Endothelial cell of umbilical vein (primary cell): ENCODE measurements at regions not wholly inside any gene's neighbourhood (a gene's known extent, or its start where the extent isn't known, plus 50 kb on each side); places are given as distances from the start of the nearest gene placed in this dataset.

Experiments used
- BruUV-seq: library from RNA; stranded (reverse); fragments of 400-500 nt; replicated peaks from 2 replicates; lab custom pipeline; 2021; lab: Mats Ljungman, UMichigan
- CTCF ChIA-PET: fragments of 300-600, 350-600 bp; sonication (Branson Sonifier 250); formaldehyde crosslinking; loops from one replicate; lab custom pipeline; 2021; ENCODE audit warnings: antibody characterized with exemption, inconsistent platforms; lab: Charles Lee
- POLR2A ChIA-PET: fragments of 300-600, 350-600 bp; sonication (Branson Sonifier 250); formaldehyde crosslinking; loops from one replicate; lab custom pipeline; 2021; ENCODE audit warnings: antibody characterized with exemption, inconsistent platforms; lab: Charles Lee
- DNase-seq: peaks from one replicate; pipeline ENCODE4 v3.0.0-alpha.2; 2011; ENCODE audit warnings: low read depth, low spot score
- FAIRE-seq: peaks from 2 replicates; lab custom pipeline; 2011; peaks lifted over from hg19 to GRCh38; lab: Jason Lieb, UNC
- H2AFZ ChIP-seq: 2 replicates; pipeline ENCODE4 v1.6.0; 2012; ENCODE audit warnings: low read depth, low read length, control low read depth, inconsistent platforms
- H3K27ac ChIP-seq: 2 replicates; pipeline ENCODE4 v1.5.1; 2011; ENCODE audit warnings: low read depth, mild to moderate bottlenecking, control low read depth, low read length, moderate library complexity; ENCODE audit not compliant: insufficient read depth
- H3K27me3 ChIP-seq, 2 experiments: 2 replicates each; pipeline versions ENCODE4 v1.6.0 to v1.6.1; 2011; ENCODE audit warnings: low read length in 2 of 2, mixed read lengths in 1 of 2; ENCODE audit not compliant: control insufficient read depth in 2 of 2, insufficient read depth in 2 of 2
- H3K36me3 ChIP-seq, 2 experiments: 2 replicates in 1 of 2; 3 replicates in 1 of 2; pipeline ENCODE4 v1.5.1; 2011; ENCODE audit warnings: low read length in 2 of 2, mild to moderate bottlenecking in 1 of 2, moderate library complexity in 1 of 2; ENCODE audit not compliant: control insufficient read depth in 2 of 2, insufficient read depth in 2 of 2; ENCODE audit errors: extremely low read depth in 1 of 2
- H3K4me1 ChIP-seq: 3 replicates; pipeline ENCODE4 v1.5.1; 2011; ENCODE audit warnings: mild to moderate bottlenecking, low read length; ENCODE audit not compliant: control insufficient read depth, insufficient read depth; ENCODE audit errors: extremely low read depth
- H3K4me2 ChIP-seq: 2 replicates; pipeline ENCODE4 v1.6.1; 2011; ENCODE audit warnings: low read length, control low read depth, mixed read lengths; ENCODE audit not compliant: insufficient read depth
- H3K4me3 ChIP-seq, 3 experiments: fragments of 200-600 bp in 1 of 3; sonication (generic), shearing (Covaris generic) in 1 of 3; replicated peaks in 1 of 3; 2 replicates each; pipeline ENCODE4 v1.5.1; 2011 to 2016; ENCODE audit warnings: control low read depth in 3 of 3, low read length in 3 of 3, mild to moderate bottlenecking in 2 of 3, inconsistent platforms in 1 of 3, low read depth in 1 of 3, moderate library complexity in 1 of 3; ENCODE audit not compliant: insufficient read depth in 1 of 3
- H3K79me2 ChIP-seq: 2 replicates; pipeline ENCODE4 v1.6.0; 2012; ENCODE audit warnings: low read length, inconsistent platforms; ENCODE audit not compliant: control insufficient read depth, insufficient read depth
- H3K9ac ChIP-seq: replicated peaks from 2 replicates; pipeline ENCODE3; 2011; ENCODE audit warnings: low read length, control low read depth; ENCODE audit not compliant: insufficient read depth; ENCODE audit errors: extremely low read depth
- H3K9me1 ChIP-seq: replicated peaks from 3 replicates; pipeline ENCODE4 v1.6.0; 2011; ENCODE audit warnings: mild to moderate bottlenecking, low read length; ENCODE audit not compliant: control insufficient read depth, insufficient read depth; ENCODE audit errors: extremely low read depth
- H3K9me3 ChIP-seq: replicated peaks from 2 replicates; pipeline ENCODE4 v1.5.1; 2012; ENCODE audit warnings: low read length, inconsistent platforms; ENCODE audit not compliant: control insufficient read depth, insufficient read depth
- H4K20me1 ChIP-seq: replicated peaks from 2 replicates; pipeline ENCODE3; 2011; ENCODE audit warnings: mild to moderate bottlenecking, low read length; ENCODE audit not compliant: control insufficient read depth, insufficient read depth; ENCODE audit errors: extremely low read depth
- EZH2 ChIP-seq: IDR thresholded peaks from 2 replicates; pipeline ENCODE4 v1.6.1; 2012; ENCODE audit warnings: borderline replicate concordance, low read depth, mild to moderate bottlenecking, moderate library complexity, low read length, inconsistent platforms; ENCODE audit not compliant: severe bottlenecking
- FOS ChIP-seq: IDR thresholded peaks from 2 replicates; pipeline ENCODE4 v1.6.1; 2011; ENCODE audit warnings: mild to moderate bottlenecking, low read length, moderate library complexity, borderline replicate concordance; ENCODE audit not compliant: insufficient read depth
- GATA2 ChIP-seq: IDR thresholded peaks from 2 replicates; pipeline ENCODE4 v1.7.0; 2011; ENCODE audit warnings: low read depth, mild to moderate bottlenecking, moderate library complexity, mixed read lengths, low read length; ENCODE audit not compliant: insufficient read length, insufficient read depth
- JUN ChIP-seq: IDR thresholded peaks from 2 replicates; pipeline ENCODE4 v1.6.1; 2011; ENCODE audit warnings: borderline replicate concordance, low read depth; ENCODE audit not compliant: insufficient read length, insufficient read depth
- MYC ChIP-seq: IDR thresholded peaks from one replicate; pipeline ENCODE4 v1.6.1; 2011; ENCODE audit warnings: mild to moderate bottlenecking, low read depth, low read length
- POLR2A ChIP-seq: IDR thresholded peaks from 2 replicates; pipeline ENCODE4 v1.6.1; 2012; ENCODE audit warnings: low read depth, mild to moderate bottlenecking, control low read depth, low read length
- POLR2AphosphoS5 ChIP-seq: IDR thresholded peaks from 2 replicates; pipeline ENCODE4 v1.6.1; 2012; ENCODE audit warnings: low read depth, mild to moderate bottlenecking, control low read depth, low read length, moderate library complexity; ENCODE audit not compliant: insufficient read depth
- dilution Hi-C: fragments of 300-500 bp; cut with MboI; formaldehyde crosslinking; loops from one replicate; pipeline ENCODE4 v1.15.0; 2019; ENCODE audit warnings: low sequenced_read_pairs; ENCODE audit not compliant: extremely low pct_ligation_motif_present
- intact Hi-C: fragments of 100-400 bp; cut with micrococcal nuclease; formaldehyde crosslinking; loops from one replicate; pipeline ENCODE4 v1.10.0; 2022
- TF ChIP-seq, protein P1 (sequence below), 2 donors: IDR thresholded peaks; 1 replicate in 1 of 2; 2 replicates in 1 of 2; pipeline ENCODE4 v1.5.1; 2011; ENCODE audit warnings: low read length in 2 of 2, mild to moderate bottlenecking in 2 of 2, moderate library complexity in 2 of 2, control low read depth in 1 of 2, inconsistent platforms in 1 of 2, low read depth in 1 of 2; ENCODE audit not compliant: insufficient read depth in 1 of 2; ENCODE audit errors: extremely low read depth in 1 of 2
- TF ChIP-seq, protein P2 (sequence below): IDR thresholded peaks from 2 replicates; pipeline ENCODE4 v1.6.1; 2011; ENCODE audit not compliant: insufficient read depth, insufficient read length

DNA sequence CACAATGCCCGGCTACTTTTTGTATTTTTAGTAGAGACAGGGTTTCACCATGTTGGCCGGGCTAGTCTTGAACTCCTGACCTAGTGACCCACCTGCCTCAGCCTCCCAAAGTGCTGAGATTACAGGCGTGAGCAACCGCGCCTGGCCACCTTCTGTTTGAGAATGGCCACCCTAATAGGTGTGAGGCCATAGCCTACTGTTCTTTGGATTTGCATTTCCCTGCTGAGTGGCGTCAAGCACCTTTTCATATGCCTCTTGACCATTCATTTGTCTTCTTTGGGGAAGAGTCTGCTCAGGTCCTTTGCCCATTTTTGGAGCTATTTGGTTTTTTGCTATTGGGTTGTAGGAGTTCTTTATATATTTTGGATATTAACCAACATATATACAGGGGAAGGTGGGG, 276.7 kb downstream of the PARN start:
- Histone ChIP-seq H3K36me3 (no peaks in the 10 kb centered on the region), H3K27me3 (no peaks in the 10 kb centered on the region), H3K9me1 (no peaks in the 10 kb centered on the region), H3K4me1 (no peaks in the 10 kb centered on the region), H2AFZ (no peak overlapping the region), H4K20me1 (no peaks in the 10 kb centered on the region), H3K4me2 (no peak overlapping the region), H3K4me3 (no peak overlapping the region), H3K79me2 (no peaks in the 10 kb centered on the region), H3K9me3 (no peaks in the 10 kb centered on the region), H3K9ac (no peak overlapping the region), H3K27ac (no peak overlapping the region)
- ChIA-PET POLR2A (no interaction called here), CTCF (no interaction called here)
- BruUV-seq, result no TSS peak
- dilution Hi-C loops (no loop called here), intact Hi-C loops (no loop called here)
- TF ChIP-seq MYC (no peak), POLR2A (no peak), FOS (no peak), POLR2AphosphoS5 (no peak), GATA2 (no peak), EZH2 (no peak), JUN (no peak)
- TF ChIP-seq, protein P1, sequence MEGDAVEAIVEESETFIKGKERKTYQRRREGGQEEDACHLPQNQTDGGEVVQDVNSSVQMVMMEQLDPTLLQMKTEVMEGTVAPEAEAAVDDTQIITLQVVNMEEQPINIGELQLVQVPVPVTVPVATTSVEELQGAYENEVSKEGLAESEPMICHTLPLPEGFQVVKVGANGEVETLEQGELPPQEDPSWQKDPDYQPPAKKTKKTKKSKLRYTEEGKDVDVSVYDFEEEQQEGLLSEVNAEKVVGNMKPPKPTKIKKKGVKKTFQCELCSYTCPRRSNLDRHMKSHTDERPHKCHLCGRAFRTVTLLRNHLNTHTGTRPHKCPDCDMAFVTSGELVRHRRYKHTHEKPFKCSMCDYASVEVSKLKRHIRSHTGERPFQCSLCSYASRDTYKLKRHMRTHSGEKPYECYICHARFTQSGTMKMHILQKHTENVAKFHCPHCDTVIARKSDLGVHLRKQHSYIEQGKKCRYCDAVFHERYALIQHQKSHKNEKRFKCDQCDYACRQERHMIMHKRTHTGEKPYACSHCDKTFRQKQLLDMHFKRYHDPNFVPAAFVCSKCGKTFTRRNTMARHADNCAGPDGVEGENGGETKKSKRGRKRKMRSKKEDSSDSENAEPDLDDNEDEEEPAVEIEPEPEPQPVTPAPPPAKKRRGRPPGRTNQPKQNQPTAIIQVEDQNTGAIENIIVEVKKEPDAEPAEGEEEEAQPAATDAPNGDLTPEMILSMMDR (IDR thresholded peaks at IDR 0.05; ENCODE audit: extremely low read depth in 1 of 2, insufficient read depth in 1 of 2, low read depth in 1 of 2, low read length in 2 of 2), result no peak
- TF ChIP-seq, protein P2, sequence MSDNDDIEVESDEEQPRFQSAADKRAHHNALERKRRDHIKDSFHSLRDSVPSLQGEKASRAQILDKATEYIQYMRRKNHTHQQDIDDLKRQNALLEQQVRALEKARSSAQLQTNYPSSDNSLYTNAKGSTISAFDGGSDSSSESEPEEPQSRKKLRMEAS, result no peak
- FAIRE-seq, result no peak
- DNase-seq, result no peak
